Stomach (tissue), 8 donors: ENCODE measurements at regions not wholly inside any gene's neighbourhood (a gene's known extent, or its start where the extent isn't known, plus 50 kb on each side); places are given as distances from the start of the nearest gene placed in this dataset.

Source experiments
- DNase-seq, 2 donors: peaks; one replicate each; pipeline versions ENCODE4 v3.0.0 to v3.0.0-alpha.2; 2013 to 2019
- H3K27ac ChIP-seq, 5 donors: fragments of 200-600 bp in 4 of 5; sonication (generic) in 4 of 5; one replicate each; pipeline ENCODE4 v1.5.1; 2013 to 2019; ENCODE audit warnings: mild to moderate bottlenecking in 1 of 5, moderate library complexity in 1 of 5
- H3K27me3 ChIP-seq, 3 donors: fragments of 200-600 bp; sonication (generic); one replicate each; pipeline ENCODE4 v1.5.1; 2017 to 2019; ENCODE audit warnings: mixed run types in 1 of 3
- H3K36me3 ChIP-seq, 4 donors: fragments of 200-600 bp; sonication (generic); 1 replicate in 3 of 4; 2 replicates in 1 of 4; pipeline ENCODE4 v1.5.1; 2016 to 2019
- H3K4me1 ChIP-seq, 4 donors: fragments of 200-600 bp; sonication (generic); one replicate each; pipeline ENCODE4 v1.5.1; 2016 to 2019
- H3K4me3 ChIP-seq, 4 donors: fragments of 200-600 bp; sonication (generic) in 3 of 4; one replicate each; pipeline ENCODE4 v1.5.1; 2016 to 2019; ENCODE audit warnings: mild to moderate bottlenecking in 1 of 4
- H3K9me3 ChIP-seq, 4 donors: fragments of 200-600 bp; sonication (generic); one replicate each; pipeline ENCODE4 v1.5.1; 2016 to 2019
- EP300 ChIP-seq: sonication (generic); formaldehyde crosslinking; IDR thresholded peaks from one replicate; pipeline ENCODE4 v1.6.1; 2017; ENCODE audit warnings: antibody characterized with exemption
- POLR2A ChIP-seq, 4 donors: fragments of 450-650 bp; IDR thresholded peaks; one replicate each; pipeline ENCODE4 v1.6.1; 2016; ENCODE audit warnings: antibody characterized with exemption in 4 of 4, control low read depth in 2 of 4, mild to moderate bottlenecking in 1 of 4, moderate library complexity in 1 of 4
- POLR2AphosphoS5 ChIP-seq, 3 donors: sonication (generic); formaldehyde crosslinking; IDR thresholded peaks; one replicate each; pipeline ENCODE4 v1.6.1; 2016; ENCODE audit warnings: antibody characterized with exemption in 3 of 3
- WGBS, 5 donors: extraction: QIAGEN DNeasy Blood & Tissue Kit in 3 of 5; methylation state at CpG; one replicate each; pipeline versions ENCODE4 v1.1.5 to v1.1.7; 2013 to 2018; 5-methylcytosine and 5-hydroxymethylcytosine counted together
- intact Hi-C: fragments of 100-400 bp; cut with DNase I; formaldehyde crosslinking; loops from one replicate; pipeline ENCODE4 v1.15.1; 2023; ENCODE audit warnings: low total_unique reads
- TF ChIP-seq, protein P1 (sequence below), 7 experiments: fragments of 450-650 bp in 4 of 7; fragments of 200-600 bp in 3 of 7; sonication (generic) in 3 of 7; IDR thresholded peaks; one replicate each; pipeline ENCODE4 v1.5.1; 2016 to 2019; ENCODE audit warnings: antibody characterized with exemption in 7 of 7, control low read depth in 2 of 7, mild to moderate bottlenecking in 1 of 7
- donor health status: healthy with polysubstance abuse.
- donor health status: Bipolar disorder and iron deficiency.
- donor health status: healthy.

DNA sequence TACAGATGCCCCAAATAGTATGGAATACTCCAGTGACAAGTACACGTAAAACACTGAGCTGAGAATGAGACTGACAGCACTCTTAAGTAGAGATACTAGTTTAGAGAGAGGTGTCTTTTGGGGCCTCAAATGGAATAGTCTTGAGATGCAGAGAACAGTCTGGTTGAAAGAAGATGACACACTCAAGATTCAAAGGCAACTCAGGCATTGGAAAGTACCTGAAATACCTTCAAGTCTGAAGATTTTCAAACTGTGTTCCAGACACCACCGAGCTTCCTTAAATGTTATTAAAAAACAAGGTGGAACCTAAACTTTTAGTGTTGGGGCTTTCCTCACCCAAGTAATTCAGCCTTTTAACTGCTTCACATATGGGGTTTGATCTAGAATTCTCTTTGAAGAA is 437.7 kb downstream of the OMA1 start:
- Histone ChIP-seq H3K27ac (no peak overlapping the region), H3K27me3 (no peaks in the 10 kb centered on the region), H3K4me3 (no peak overlapping the region), H3K36me3 (no peaks in the 10 kb centered on the region), H3K4me1 (no peaks in the 10 kb centered on the region), H3K9me3 (no peaks in the 10 kb centered on the region)
- DNase-seq = no peak
- intact Hi-C loops = no loop called here
- TF ChIP-seq, protein P1, sequence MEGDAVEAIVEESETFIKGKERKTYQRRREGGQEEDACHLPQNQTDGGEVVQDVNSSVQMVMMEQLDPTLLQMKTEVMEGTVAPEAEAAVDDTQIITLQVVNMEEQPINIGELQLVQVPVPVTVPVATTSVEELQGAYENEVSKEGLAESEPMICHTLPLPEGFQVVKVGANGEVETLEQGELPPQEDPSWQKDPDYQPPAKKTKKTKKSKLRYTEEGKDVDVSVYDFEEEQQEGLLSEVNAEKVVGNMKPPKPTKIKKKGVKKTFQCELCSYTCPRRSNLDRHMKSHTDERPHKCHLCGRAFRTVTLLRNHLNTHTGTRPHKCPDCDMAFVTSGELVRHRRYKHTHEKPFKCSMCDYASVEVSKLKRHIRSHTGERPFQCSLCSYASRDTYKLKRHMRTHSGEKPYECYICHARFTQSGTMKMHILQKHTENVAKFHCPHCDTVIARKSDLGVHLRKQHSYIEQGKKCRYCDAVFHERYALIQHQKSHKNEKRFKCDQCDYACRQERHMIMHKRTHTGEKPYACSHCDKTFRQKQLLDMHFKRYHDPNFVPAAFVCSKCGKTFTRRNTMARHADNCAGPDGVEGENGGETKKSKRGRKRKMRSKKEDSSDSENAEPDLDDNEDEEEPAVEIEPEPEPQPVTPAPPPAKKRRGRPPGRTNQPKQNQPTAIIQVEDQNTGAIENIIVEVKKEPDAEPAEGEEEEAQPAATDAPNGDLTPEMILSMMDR (IDR thresholded peaks at IDR 0.05) = no peak
- no peak for TF ChIP-seq EP300
- TF ChIP-seq POLR2A (IDR thresholded peaks at IDR 0.05) = no peak
- no peak for TF ChIP-seq POLR2AphosphoS5 (IDR thresholded peaks at IDR 0.05)
- 84 to 90% (median 86%) methylated on average over 2 of the region's 2 CpGs for WGBS, 5 donors

DNA sequence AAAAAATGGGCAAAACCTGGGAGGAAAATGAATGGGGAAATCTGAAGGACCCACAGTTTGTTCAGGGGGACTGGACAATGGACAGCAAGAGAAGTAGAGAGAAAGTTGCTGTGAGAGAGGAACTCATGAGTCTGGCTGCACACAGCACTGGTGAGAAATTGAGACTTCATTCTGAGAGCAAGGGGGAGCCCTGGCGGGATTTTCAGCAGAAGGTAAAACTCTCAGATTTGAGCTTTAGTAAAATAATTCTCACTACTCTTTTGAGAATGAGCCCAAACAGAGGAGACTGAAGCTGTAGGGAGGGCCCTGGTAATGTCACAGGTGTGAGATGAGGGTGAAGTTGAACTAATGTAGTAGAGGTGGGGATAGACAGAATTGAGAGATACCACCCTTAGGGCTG is 438.6 kb downstream of the OMA1 start:
- no peak overlapping the region for H3K4me3 ChIP-seq
- H3K4me1 ChIP-seq = no peaks in the 10 kb centered on the region
- intact Hi-C loops = no loop called here
- WGBS, 5 donors = 76 to 97% (median 93%) methylated on average over 1 of the region's 1 CpG
- no peaks in the 10 kb centered on the region for H3K36me3 ChIP-seq
- H3K27ac ChIP-seq = no peak overlapping the region
- no peaks in the 10 kb centered on the region for H3K9me3 ChIP-seq
- TF ChIP-seq POLR2A (IDR thresholded peaks at IDR 0.05) (no peak), POLR2AphosphoS5 (IDR thresholded peaks at IDR 0.05) (no peak), EP300 (no peak)
- TF ChIP-seq, protein P1 (IDR thresholded peaks at IDR 0.05) = no peak
- no peaks in the 10 kb centered on the region for H3K27me3 ChIP-seq
- DNase-seq = no peak

DNA sequence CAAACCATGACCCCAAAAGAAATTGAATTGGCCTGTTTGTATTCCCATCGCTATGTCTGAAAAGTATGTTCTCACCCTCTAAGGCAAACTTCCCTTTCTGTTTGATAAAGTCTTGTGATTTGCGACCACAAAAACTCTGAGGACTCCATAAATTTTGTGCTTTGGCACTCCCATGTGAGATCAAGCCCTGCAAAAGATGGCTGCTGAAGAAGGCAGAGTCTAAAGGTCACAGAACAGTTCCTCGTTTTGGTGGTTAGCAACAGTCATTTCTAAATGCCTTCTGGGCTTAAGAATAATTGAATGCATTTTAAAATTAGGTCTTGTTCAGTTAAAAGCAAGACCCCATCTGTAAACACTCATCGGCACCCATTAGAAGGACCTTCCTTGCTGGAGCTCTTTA is 441.6 kb downstream of the OMA1 start:
- Histone ChIP-seq H3K4me1 (no peaks in the 10 kb centered on the region), H3K36me3 (no peaks in the 10 kb centered on the region), H3K27me3 (no peaks in the 10 kb centered on the region), H3K27ac (no peak overlapping the region), H3K4me3 (no peak overlapping the region), H3K9me3 (no peaks in the 10 kb centered on the region)
- DNase-seq = no peak
- intact Hi-C loops = no loop called here
- TF ChIP-seq EP300 = no peak
- TF ChIP-seq, protein P1 (IDR thresholded peaks at IDR 0.05) = no peak
- TF ChIP-seq POLR2AphosphoS5 (IDR thresholded peaks at IDR 0.05) = no peak
- TF ChIP-seq POLR2A (IDR thresholded peaks at IDR 0.05) = no peak
- 55 to 72% (median 60%) methylated on average over 4 of the region's 4 CpGs for WGBS, 5 donors

DNA sequence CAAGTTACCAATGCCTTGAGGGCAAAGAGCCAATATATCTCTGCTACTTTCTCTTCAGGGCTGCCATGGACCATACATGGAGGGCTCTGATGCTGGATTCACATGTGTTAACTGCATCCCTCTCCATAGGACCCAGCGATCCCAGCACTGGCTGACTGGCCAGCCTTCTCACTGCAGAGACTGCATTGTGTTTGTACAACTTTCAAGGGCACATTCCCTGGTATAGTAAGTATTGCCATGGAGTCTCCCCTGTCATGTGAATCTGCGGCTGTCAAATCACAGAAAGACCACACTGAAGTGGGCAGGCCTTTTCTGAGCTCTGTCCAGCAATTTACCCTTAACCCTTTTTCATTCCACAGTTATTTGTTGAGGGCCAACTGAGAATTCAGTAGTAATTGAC is 449.8 kb downstream of the OMA1 start:
- intact Hi-C loops = no loop called here
- no peaks in the 10 kb centered on the region for H3K36me3 ChIP-seq
- WGBS, 5 donors = 72 to 83% (median 79%) methylated on average over 2 of the region's 2 CpGs

More for the DNA sequence above, 449.8 kb downstream of the OMA1 start:
- Histone ChIP-seq H3K27me3 (no peaks in the 10 kb centered on the region), H3K4me1 (no peaks in the 10 kb centered on the region), H3K27ac (no peak overlapping the region), H3K9me3 (no peaks in the 10 kb centered on the region), H3K4me3 (no peak overlapping the region)
- DNase-seq = no peak
- TF ChIP-seq POLR2A (IDR thresholded peaks at IDR 0.05) (no peak), EP300 (no peak), POLR2AphosphoS5 (IDR thresholded peaks at IDR 0.05) (no peak)
- TF ChIP-seq, protein P1 (IDR thresholded peaks at IDR 0.05) = no peak
